Endothelial cell of umbilical vein (primary cell): ENCODE measurements at regions not wholly inside any gene's neighbourhood (a gene's known extent, or its start where the extent isn't known, plus 50 kb on each side); places are given as distances from the start of the nearest gene placed in this dataset.

Experiments
- CTCF ChIP-seq, 2 donors: IDR thresholded peaks; 1 replicate in 1 of 2; 2 replicates in 1 of 2; pipeline ENCODE4 v1.5.1; 2011; ENCODE audit warnings: low read length in 2 of 2, mild to moderate bottlenecking in 2 of 2, moderate library complexity in 2 of 2, control low read depth in 1 of 2, inconsistent platforms in 1 of 2, low read depth in 1 of 2; ENCODE audit not compliant: insufficient read depth in 1 of 2; ENCODE audit errors: extremely low read depth in 1 of 2
- EZH2 ChIP-seq: IDR thresholded peaks from 2 replicates; pipeline ENCODE4 v1.6.1; 2012; ENCODE audit warnings: borderline replicate concordance, low read depth, mild to moderate bottlenecking, moderate library complexity, low read length, inconsistent platforms; ENCODE audit not compliant: severe bottlenecking
- FOS ChIP-seq: IDR thresholded peaks from 2 replicates; pipeline ENCODE4 v1.6.1; 2011; ENCODE audit warnings: mild to moderate bottlenecking, low read length, moderate library complexity, borderline replicate concordance; ENCODE audit not compliant: insufficient read depth
- JUN ChIP-seq: IDR thresholded peaks from 2 replicates; pipeline ENCODE4 v1.6.1; 2011; ENCODE audit warnings: borderline replicate concordance, low read depth; ENCODE audit not compliant: insufficient read length, insufficient read depth
- MAX ChIP-seq: IDR thresholded peaks from 2 replicates; pipeline ENCODE4 v1.6.1; 2011; ENCODE audit not compliant: insufficient read depth, insufficient read length
- POLR2A ChIP-seq: IDR thresholded peaks from 2 replicates; pipeline ENCODE4 v1.6.1; 2012; ENCODE audit warnings: low read depth, mild to moderate bottlenecking, control low read depth, low read length

DNA sequence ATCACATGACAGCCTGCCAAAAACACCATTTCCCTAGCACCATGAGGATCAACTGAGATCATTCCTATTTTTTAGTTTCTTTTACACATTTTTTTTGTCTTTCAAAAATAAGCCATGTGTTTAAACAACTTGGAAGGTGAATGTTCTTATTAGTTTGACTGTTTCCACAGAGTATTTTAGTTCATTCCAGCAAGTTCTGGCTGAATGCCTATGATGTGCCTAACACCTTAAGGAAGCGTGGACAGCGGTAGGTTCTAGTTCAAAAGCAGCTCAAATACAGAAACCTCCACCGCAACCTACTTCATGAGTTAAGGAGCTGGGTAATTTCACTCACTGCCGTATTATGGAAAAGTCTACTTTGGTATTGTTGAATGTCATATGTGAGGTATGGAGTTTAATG, 101.3 kb upstream of the ADAMTS9 start:
- no peak for TF ChIP-seq JUN
- no peak for TF ChIP-seq POLR2A
- no peak for TF ChIP-seq CTCF (IDR thresholded peaks at IDR 0.05; ENCODE audit: extremely low read depth in 1 of 2, insufficient read depth in 1 of 2, low read depth in 1 of 2, low read length in 2 of 2)
- TF ChIP-seq MAX, result no peak
- no peak for TF ChIP-seq EZH2
- no peak for TF ChIP-seq FOS
